HCT116 (cell line): ENCODE measurements at regions not wholly inside any gene's neighbourhood (a gene's known extent, or its start where the extent isn't known, plus 50 kb on each side); places are given as distances from the start of the nearest gene placed in this dataset.

ENCODE experiments used
- CEBPB ChIP-seq: IDR thresholded peaks from 2 replicates; pipeline ENCODE4 v1.6.1; 2012; ENCODE audit warnings: low read depth
- CTCF ChIP-seq, 3 experiments: fragments of 200-600 bp in 1 of 3; sonication (generic) in 1 of 3; IDR thresholded peaks in 2 of 3; conservative IDR thresholded peaks in 1 of 3; 2 replicates each; pipeline ENCODE4 v1.5.1; 2012 to 2017; ENCODE audit warnings: low read depth in 2 of 3, low read length in 2 of 3, antibody characterized with exemption in 1 of 3, borderline replicate concordance in 1 of 3, control low read depth in 1 of 3, mild to moderate bottlenecking in 1 of 3, mixed read lengths in 1 of 3, mixed run types in 1 of 3, moderate library complexity in 1 of 3; ENCODE audit not compliant: insufficient read depth in 1 of 3
- EGR1 ChIP-seq: IDR thresholded peaks from 2 replicates; pipeline ENCODE4 v1.6.1; 2012; ENCODE audit warnings: low read depth
- EZH2 ChIP-seq: fragments of 200-600 bp; sonication (generic); IDR thresholded peaks from 2 replicates; pipeline ENCODE4 v1.6.1; 2017; ENCODE audit warnings: antibody characterized with exemption, mixed run types
- FOSL1 ChIP-seq: IDR thresholded peaks from 2 replicates; pipeline ENCODE4 v1.6.1; 2012; ENCODE audit warnings: low read depth
- MAX ChIP-seq: IDR thresholded peaks from 2 replicates; pipeline ENCODE4 v1.6.1; 2012
- POLR2A ChIP-seq: IDR thresholded peaks from 2 replicates; pipeline ENCODE4 v1.7.0; 2011; ENCODE audit warnings: borderline replicate concordance; ENCODE audit not compliant: insufficient read depth, insufficient read length; ENCODE audit errors: extremely low read depth
- POLR2AphosphoS5 ChIP-seq: IDR thresholded peaks from 2 replicates; pipeline ENCODE4 v1.6.1; 2011; ENCODE audit warnings: mild to moderate bottlenecking, low read depth, low read length, moderate library complexity
- SP1 ChIP-seq: IDR thresholded peaks from 2 replicates; pipeline ENCODE4 v1.6.1; 2012; ENCODE audit warnings: low read depth
- SRF ChIP-seq: IDR thresholded peaks from 2 replicates; pipeline ENCODE4 v1.6.1; 2012; ENCODE audit warnings: low read depth
- ZBTB33 ChIP-seq: IDR thresholded peaks from 2 replicates; pipeline ENCODE4 v1.6.1; 2011; ENCODE audit warnings: mild to moderate bottlenecking, low read length, moderate library complexity; ENCODE audit not compliant: insufficient replicate concordance; ENCODE audit errors: extremely low read depth
- ZNF274 ChIP-seq: fragments of 200-500 bp; sonication (Bioruptor generic); IDR thresholded peaks from 2 replicates; pipeline ENCODE4 v1.6.1; 2014; ENCODE audit warnings: mild to moderate bottlenecking, low read depth, low read length, inconsistent platforms

GRCh38 chr1:14181191-14181795 lies 417.2 kb upstream of the KAZN start:
- TF ChIP-seq SP1 (no peak), POLR2AphosphoS5 (no peak), POLR2A (no peak), CTCF (IDR thresholded peaks at IDR 0.05 in 2 of 3, conservative IDR thresholded peaks at IDR 0.05 in 1 of 3; ENCODE audit: borderline replicate concordance in 1 of 3, insufficient read depth in 1 of 3, low read depth in 2 of 3, low read length in 2 of 3) (no peak), ZBTB33 (no peak), CEBPB (no peak), MAX (no peak), FOSL1 (no peak), EZH2 (no peak), EGR1 (no peak), SRF (no peak), ZNF274 (no peak)
